H9 (cell line): ENCODE measurements at regions not wholly inside any gene's neighbourhood (a gene's known extent, or its start where the extent isn't known, plus 50 kb on each side); places are given as distances from the start of the nearest gene placed in this dataset.

ENCODE experiments used
- DNase-seq: peaks from one replicate; pipeline ENCODE4 v3.0.0-alpha.2; 2017
- H2AFZ ChIP-seq: one replicate; pipeline ENCODE4 v1.6.1; 2013; ENCODE audit warnings: mild to moderate bottlenecking, low read length, control low read depth, moderate library complexity
- H2AK5ac ChIP-seq: 2 replicates; pipeline ENCODE4 v1.6.1; 2013; ENCODE audit warnings: low read length, control low read depth, mixed read lengths; ENCODE audit not compliant: insufficient read length
- H2BK120ac ChIP-seq: one replicate; pipeline ENCODE4 v1.6.1; 2013; ENCODE audit warnings: low read depth, mild to moderate bottlenecking, low read length, control low read depth, inconsistent platforms; ENCODE audit not compliant: poor library complexity, severe bottlenecking
- H2BK12ac ChIP-seq: 2 replicates; pipeline ENCODE4 v1.6.1; 2013; ENCODE audit warnings: low read length, control low read depth, mixed read lengths, low read depth; ENCODE audit not compliant: insufficient read length
- H2BK15ac ChIP-seq: 2 replicates; pipeline ENCODE4 v1.6.1; 2013; ENCODE audit warnings: low read depth, low read length, control low read depth
- H2BK20ac ChIP-seq: one replicate; pipeline ENCODE4 v1.6.1; 2013; ENCODE audit warnings: low read depth, mild to moderate bottlenecking, low read length, control low read depth, inconsistent platforms; ENCODE audit not compliant: poor library complexity, severe bottlenecking
- H2BK5ac ChIP-seq: 2 replicates; pipeline ENCODE4 v1.6.1; 2013; ENCODE audit warnings: low read length, control low read depth, mixed read lengths; ENCODE audit not compliant: insufficient read length
- H3K14ac ChIP-seq: 2 replicates; pipeline ENCODE4 v1.6.1; 2013; ENCODE audit warnings: low read length, control low read depth; ENCODE audit not compliant: insufficient read depth
- H3K18ac ChIP-seq: 2 replicates; pipeline ENCODE4 v1.6.1; 2013; ENCODE audit warnings: low read depth, mild to moderate bottlenecking, mixed read lengths, low read length, control low read depth; ENCODE audit not compliant: insufficient read length
- H3K23ac ChIP-seq: 2 replicates; pipeline ENCODE4 v1.6.1; 2013; ENCODE audit warnings: low read length, control low read depth, mixed read lengths, low read depth; ENCODE audit not compliant: insufficient read length
- H3K23me2 ChIP-seq: 2 replicates; pipeline ENCODE4 v1.6.1; 2013; ENCODE audit warnings: low read depth, mild to moderate bottlenecking, mixed read lengths, low read length, control low read depth; ENCODE audit not compliant: insufficient read length, poor library complexity, severe bottlenecking
- H3K27ac ChIP-seq: 2 replicates; pipeline ENCODE4 v1.5.1; 2013; ENCODE audit warnings: low read length, control low read depth, mixed read lengths, low read depth; ENCODE audit not compliant: insufficient read length
- H3K27me3 ChIP-seq: 2 replicates; pipeline ENCODE4 v1.6.1; 2013; ENCODE audit warnings: low read length, control low read depth, inconsistent platforms; ENCODE audit not compliant: insufficient read depth
- H3K4ac ChIP-seq: 2 replicates; pipeline ENCODE4 v1.6.1; 2013; ENCODE audit warnings: low read depth, mild to moderate bottlenecking, control low read depth, inconsistent platforms, low read length, moderate library complexity
- H3K4me1 ChIP-seq: 2 replicates; pipeline ENCODE4 v1.6.1; 2013; ENCODE audit warnings: low read length, control low read depth, inconsistent platforms; ENCODE audit not compliant: insufficient read depth
- H3K4me2 ChIP-seq: 2 replicates; pipeline ENCODE4 v1.6.1; 2013; ENCODE audit warnings: low read length, control low read depth, mixed read lengths; ENCODE audit not compliant: insufficient read length, insufficient read depth
- H3K56ac ChIP-seq: 2 replicates; pipeline ENCODE4 v1.6.1; 2013; ENCODE audit warnings: low read depth, mild to moderate bottlenecking, mixed read lengths, low read length, control low read depth; ENCODE audit not compliant: insufficient read length
- H3K79me1 ChIP-seq: 2 replicates; pipeline ENCODE4 v1.6.1; 2013; ENCODE audit warnings: low read depth, mild to moderate bottlenecking, moderate library complexity, low read length, control low read depth, inconsistent platforms; ENCODE audit not compliant: insufficient read depth, poor library complexity, severe bottlenecking
- H3K79me2 ChIP-seq: 2 replicates; pipeline ENCODE4 v1.6.1; 2013; ENCODE audit warnings: low read length, control low read depth, inconsistent platforms; ENCODE audit not compliant: insufficient read depth
- H3K9ac ChIP-seq: 2 replicates; pipeline ENCODE4 v1.6.1; 2013; ENCODE audit warnings: low read length, control low read depth, mixed read lengths; ENCODE audit not compliant: insufficient read length; ENCODE audit errors: extremely low read depth
- H3K9me3 ChIP-seq: one replicate; pipeline ENCODE4 v1.6.1; 2013; ENCODE audit warnings: low read depth, low read length, inconsistent platforms; ENCODE audit not compliant: control insufficient read depth
- H3T11ph ChIP-seq: one replicate; pipeline ENCODE4 v1.6.1; 2013; ENCODE audit warnings: mild to moderate bottlenecking, low read length, control low read depth, inconsistent platforms
- H4K20me1 ChIP-seq: one replicate; pipeline ENCODE4 v1.6.1; 2013; ENCODE audit not compliant: control insufficient read depth, insufficient read length, insufficient read depth
- H4K5ac ChIP-seq: 2 replicates; pipeline ENCODE4 v1.6.1; 2013; ENCODE audit warnings: low read depth, mild to moderate bottlenecking, mixed read lengths, low read length, control low read depth; ENCODE audit not compliant: insufficient read length
- H4K8ac ChIP-seq: replicated peaks from 2 replicates; pipeline ENCODE4 v1.6.1; 2013; ENCODE audit warnings: low read length, control low read depth, mixed read lengths, low read depth; ENCODE audit not compliant: insufficient read length
- H4K91ac ChIP-seq: 2 replicates; pipeline ENCODE4 v1.6.1; 2013; ENCODE audit warnings: low read depth, mild to moderate bottlenecking, moderate library complexity, mixed read lengths, low read length, control low read depth; ENCODE audit not compliant: insufficient read length
- H3K27ac Mint-ChIP-seq, 3 experiments: 2 replicates in 2 of 3; 3 replicates in 1 of 3; pipeline ENCODE4 v1.8.0; 2020 to 2021; ENCODE audit warnings: mixed read lengths in 3 of 3, mild to moderate bottlenecking in 1 of 3, moderate library complexity in 1 of 3
- H3K27me3 Mint-ChIP-seq: 2 replicates; pipeline ENCODE4 v1.8.0; 2021; ENCODE audit warnings: low read depth, mild to moderate bottlenecking, moderate library complexity, mixed read lengths
- H3K36me3 Mint-ChIP-seq, 3 experiments: 2 replicates in 2 of 3; 3 replicates in 1 of 3; pipeline ENCODE4 v1.8.0; 2020 to 2021; ENCODE audit warnings: low read depth in 3 of 3, mixed read lengths in 3 of 3; ENCODE audit not compliant: insufficient read depth in 1 of 3
- H3K4me1 Mint-ChIP-seq, 2 experiments: 2 replicates each; pipeline ENCODE4 v1.8.0; 2020; ENCODE audit warnings: mixed read lengths in 2 of 2
- H3K4me3 Mint-ChIP-seq, 2 experiments: 2 replicates in 1 of 2; 3 replicates in 1 of 2; pipeline ENCODE4 v1.8.0; 2020 to 2021; ENCODE audit warnings: mild to moderate bottlenecking in 2 of 2, mixed read lengths in 2 of 2, moderate library complexity in 1 of 2
- H3K9me3 Mint-ChIP-seq, 2 experiments: 2 replicates in 1 of 2; 3 replicates in 1 of 2; pipeline ENCODE4 v1.8.0; 2020; ENCODE audit warnings: mild to moderate bottlenecking in 2 of 2, mixed read lengths in 2 of 2, moderate library complexity in 1 of 2
- WGBS: extraction: QIAGEN DNeasy Blood & Tissue Kit; methylation state at CpG from one replicate; pipeline ENCODE4 v1.1.7; 2013; ENCODE audit warnings: missing lambda C conversion rate, low lambda C conversion rate, mixed read lengths; ENCODE audit not compliant: insufficient read length; ENCODE audit errors: extremely low coverage; 5-methylcytosine and 5-hydroxymethylcytosine counted together
- TF ChIP-seq, protein P1 (sequence below): fragments of 200-600 bp; sonication (generic); conservative IDR thresholded peaks from 3 replicates; pipeline ENCODE4 v1.8.0; 2021; ENCODE audit warnings: antibody characterized with exemption, mild to moderate bottlenecking

GRCh38 chr16:55039042-55039441 lies 108.4 kb downstream of the IRX5 start:
- H3K4me3 Mint-ChIP-seq: no peak overlapping the region
- H2BK15ac ChIP-seq: no peak overlapping the region
- peaks cover 8% of the 10 kb centered on the region; the same call in 1 of the 2 replicates for H3K27me3 Mint-ChIP-seq
- no peaks in the 10 kb centered on the region for H3K79me1 ChIP-seq
- no peaks in the 10 kb centered on the region for H3K4me1 ChIP-seq
- no peaks in the 10 kb centered on the region for H3K79me2 ChIP-seq
- no peaks in the 10 kb centered on the region for H3K27me3 ChIP-seq
- no peak overlapping the region for H2AFZ ChIP-seq
- no CpG with 5 or more reads among the region's 6 CpGs for WGBS
- no peak overlapping the region for H4K8ac ChIP-seq
- no peak overlapping the region for H4K91ac ChIP-seq
- no peak overlapping the region for H2BK120ac ChIP-seq
- no peak overlapping the region for H3T11ph ChIP-seq
- no peaks in the 10 kb centered on the region for H3K36me3 Mint-ChIP-seq
- H2BK20ac ChIP-seq: no peak overlapping the region
- no peak overlapping the region for H3K9ac ChIP-seq
- H4K20me1 ChIP-seq: no peaks in the 10 kb centered on the region
- no peak overlapping the region for H3K56ac ChIP-seq
- no peak overlapping the region for H4K5ac ChIP-seq
- no peak for DNase-seq
- H3K9me3 Mint-ChIP-seq: no peaks in the 10 kb centered on the region
- H2BK12ac ChIP-seq: no peak overlapping the region
- no peak overlapping the region for H2AK5ac ChIP-seq
- H3K14ac ChIP-seq: no peak overlapping the region
- no peaks in the 10 kb centered on the region for H3K9me3 ChIP-seq
- H3K23ac ChIP-seq: no peak overlapping the region
- H3K4me1 Mint-ChIP-seq: peaks cover 2 to 3% of the 10 kb centered on the region in 2 experiments; a peak in 3 of 4 replicates
- H3K23me2 ChIP-seq: no peaks in the 10 kb centered on the region
- TF ChIP-seq, protein P1, sequence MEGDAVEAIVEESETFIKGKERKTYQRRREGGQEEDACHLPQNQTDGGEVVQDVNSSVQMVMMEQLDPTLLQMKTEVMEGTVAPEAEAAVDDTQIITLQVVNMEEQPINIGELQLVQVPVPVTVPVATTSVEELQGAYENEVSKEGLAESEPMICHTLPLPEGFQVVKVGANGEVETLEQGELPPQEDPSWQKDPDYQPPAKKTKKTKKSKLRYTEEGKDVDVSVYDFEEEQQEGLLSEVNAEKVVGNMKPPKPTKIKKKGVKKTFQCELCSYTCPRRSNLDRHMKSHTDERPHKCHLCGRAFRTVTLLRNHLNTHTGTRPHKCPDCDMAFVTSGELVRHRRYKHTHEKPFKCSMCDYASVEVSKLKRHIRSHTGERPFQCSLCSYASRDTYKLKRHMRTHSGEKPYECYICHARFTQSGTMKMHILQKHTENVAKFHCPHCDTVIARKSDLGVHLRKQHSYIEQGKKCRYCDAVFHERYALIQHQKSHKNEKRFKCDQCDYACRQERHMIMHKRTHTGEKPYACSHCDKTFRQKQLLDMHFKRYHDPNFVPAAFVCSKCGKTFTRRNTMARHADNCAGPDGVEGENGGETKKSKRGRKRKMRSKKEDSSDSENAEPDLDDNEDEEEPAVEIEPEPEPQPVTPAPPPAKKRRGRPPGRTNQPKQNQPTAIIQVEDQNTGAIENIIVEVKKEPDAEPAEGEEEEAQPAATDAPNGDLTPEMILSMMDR: no peak
- H3K27ac ChIP-seq: no peak overlapping the region
- H3K4me2 ChIP-seq: no peak overlapping the region
- no peak overlapping the region for H3K27ac Mint-ChIP-seq
- H3K4ac ChIP-seq: no peak overlapping the region
- no peak overlapping the region for H2BK5ac ChIP-seq
- no peak overlapping the region for H3K18ac ChIP-seq
